Cardiac muscle cell (in vitro differentiated cells and primary cell): ENCODE measurements at regions not wholly inside any gene's neighbourhood (a gene's known extent, or its start where the extent isn't known, plus 50 kb on each side); places are given as distances from the start of the nearest gene placed in this dataset.
"Not testable (repeated sequence)": the region's sequence is repeated elsewhere in the genome, so short reads cannot be mapped to it uniquely, and the experiment has no call there.

Experiments
- DNase-seq, 2 donors: peaks; one replicate each; pipeline versions ENCODE4 v3.0.0 to v3.0.0-alpha.2; 2010 to 2017; ENCODE audit warnings: low read depth in 1 of 2, low spot score in 1 of 2
- H3K27ac ChIP-seq: fragments of 200-600 bp; sonication (generic); 2 replicates; pipeline ENCODE4 v1.5.1; 2016
- H3K27me3 ChIP-seq: fragments of 200-600 bp; sonication (generic); 2 replicates; pipeline ENCODE4 v1.6.0; 2016; ENCODE audit warnings: control low read depth
- H3K36me3 ChIP-seq: fragments of 200-600 bp; sonication (generic); 2 replicates; pipeline ENCODE4 v1.5.1; 2016; ENCODE audit warnings: control low read depth
- H3K4me1 ChIP-seq: fragments of 200-600 bp; sonication (generic); 2 replicates; pipeline ENCODE4 v1.8.1; 2017; ENCODE audit warnings: low read depth, mild to moderate bottlenecking, mixed run types
- H3K4me3 ChIP-seq: fragments of 200-600 bp; sonication (generic); 2 replicates; pipeline ENCODE4 v1.5.1; 2016; ENCODE audit warnings: mild to moderate bottlenecking
- H3K9me3 ChIP-seq: fragments of 200-600 bp; sonication (generic); 2 replicates; pipeline ENCODE4 v1.5.1; 2017; ENCODE audit warnings: low read depth, mild to moderate bottlenecking, control low read depth
- TF ChIP-seq, protein P1 (sequence below): IDR thresholded peaks from 2 replicates; pipeline ENCODE4 v1.5.1; 2012; ENCODE audit warnings: low read depth, mild to moderate bottlenecking, low read length

GRCh38 chr10:61010863-61011262, 66.9 kb upstream of the RHOBTB1 start:
- Histone ChIP-seq H3K27ac (no peak overlapping the region), H3K9me3 (no peaks in the 10 kb centered on the region), H3K4me1 (no peaks in the 10 kb centered on the region), H3K27me3 (no peaks in the 10 kb centered on the region), H3K4me3 (no peak overlapping the region), H3K36me3 (no peaks in the 10 kb centered on the region)
- TF ChIP-seq, protein P1, sequence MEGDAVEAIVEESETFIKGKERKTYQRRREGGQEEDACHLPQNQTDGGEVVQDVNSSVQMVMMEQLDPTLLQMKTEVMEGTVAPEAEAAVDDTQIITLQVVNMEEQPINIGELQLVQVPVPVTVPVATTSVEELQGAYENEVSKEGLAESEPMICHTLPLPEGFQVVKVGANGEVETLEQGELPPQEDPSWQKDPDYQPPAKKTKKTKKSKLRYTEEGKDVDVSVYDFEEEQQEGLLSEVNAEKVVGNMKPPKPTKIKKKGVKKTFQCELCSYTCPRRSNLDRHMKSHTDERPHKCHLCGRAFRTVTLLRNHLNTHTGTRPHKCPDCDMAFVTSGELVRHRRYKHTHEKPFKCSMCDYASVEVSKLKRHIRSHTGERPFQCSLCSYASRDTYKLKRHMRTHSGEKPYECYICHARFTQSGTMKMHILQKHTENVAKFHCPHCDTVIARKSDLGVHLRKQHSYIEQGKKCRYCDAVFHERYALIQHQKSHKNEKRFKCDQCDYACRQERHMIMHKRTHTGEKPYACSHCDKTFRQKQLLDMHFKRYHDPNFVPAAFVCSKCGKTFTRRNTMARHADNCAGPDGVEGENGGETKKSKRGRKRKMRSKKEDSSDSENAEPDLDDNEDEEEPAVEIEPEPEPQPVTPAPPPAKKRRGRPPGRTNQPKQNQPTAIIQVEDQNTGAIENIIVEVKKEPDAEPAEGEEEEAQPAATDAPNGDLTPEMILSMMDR, result no peak
- no peak for DNase-seq

DNA sequence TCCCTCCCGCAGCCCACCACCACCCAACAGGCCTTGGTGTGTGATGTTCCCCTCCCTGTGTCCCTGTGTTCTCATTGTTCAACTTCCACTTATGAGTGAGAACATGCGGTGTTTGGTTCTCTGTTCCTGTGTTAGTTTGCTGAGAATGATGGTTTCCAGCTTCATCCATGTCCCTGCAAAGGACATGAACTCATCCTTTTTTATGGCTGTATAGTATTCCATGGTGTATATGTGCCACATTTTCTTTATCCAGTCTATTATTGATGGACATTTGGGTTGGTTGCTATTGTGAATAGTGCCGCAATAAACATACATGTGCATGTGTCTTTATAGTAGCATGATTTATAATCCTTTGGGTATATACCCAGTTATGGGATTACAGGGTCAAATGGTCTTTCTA, 59.1 kb upstream of the RHOBTB1 start:
- not testable (repeated sequence) for H3K4me3 ChIP-seq, H3K36me3 ChIP-seq, H3K4me1 ChIP-seq, DNase-seq, H3K27ac ChIP-seq, H3K9me3 ChIP-seq
- peaks cover 32% of the 10 kb centered on the region for H3K27me3 ChIP-seq

- Histone ChIP-seq H3K9me3 (no peaks in the 10 kb centered on the region), H3K4me3 (peak overlapping the region; percentile 43), H3K4me1 (no peaks in the 10 kb centered on the region), H3K27me3 (peaks cover 32% of the 10 kb centered on the region), H3K36me3 (no peaks in the 10 kb centered on the region), H3K27ac (no peak overlapping the region)
- DNase-seq, result no peak
- TF ChIP-seq, protein P1, result no peak
Observed at GRCh38 chr10:61001731-61002122, 57.7 kb upstream of the RHOBTB1 start.

- H3K9me3 ChIP-seq, result no peaks in the 10 kb centered on the region
- TF ChIP-seq, protein P1, result no peak
- H3K36me3 ChIP-seq, result no peaks in the 10 kb centered on the region
- H3K4me1 ChIP-seq, result no peaks in the 10 kb centered on the region
- no peak overlapping the region for H3K27ac ChIP-seq
- H3K27me3 ChIP-seq, result peaks cover 32% of the 10 kb centered on the region
- peak overlapping the region; percentile 43 for H3K4me3 ChIP-seq
- DNase-seq, result peak; percentile 24 to 66
Observed at GRCh38 chr10:61000769-61001730, 57.1 kb upstream of the RHOBTB1 start.

GRCh38 chr10:60998932-60999331, 54.9 kb upstream of the RHOBTB1 start:
- TF ChIP-seq, protein P1, result no peak
- no peak for DNase-seq
- no peak overlapping the region for H3K27ac ChIP-seq

DNA sequence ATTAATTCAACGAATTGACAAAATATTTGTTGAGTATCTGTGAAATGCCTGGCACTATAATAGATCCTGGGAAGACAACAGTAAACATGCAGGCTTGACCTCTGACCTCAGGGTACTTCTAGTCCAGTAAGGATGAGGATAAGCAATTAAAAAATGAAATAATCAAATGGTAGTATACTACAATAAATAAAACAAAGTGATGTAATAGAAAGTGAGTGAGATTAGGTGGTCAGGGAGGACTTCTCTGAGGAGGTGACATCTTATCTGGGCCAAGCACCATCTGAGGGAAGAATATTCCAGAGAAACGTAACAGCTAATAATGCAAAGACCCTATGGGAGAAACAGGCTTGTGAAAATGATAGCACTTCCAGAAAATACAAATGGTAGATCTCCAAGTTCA, 50.1 kb upstream of the RHOBTB1 start:
- H3K4me3 ChIP-seq, result no peak overlapping the region
- no peak for DNase-seq
- H3K9me3 ChIP-seq, result no peaks in the 10 kb centered on the region
- H3K36me3 ChIP-seq, result no peaks in the 10 kb centered on the region
- H3K27me3 ChIP-seq, result peaks cover 3% of the 10 kb centered on the region
- H3K27ac ChIP-seq, result no peak overlapping the region
- H3K4me1 ChIP-seq, result no peaks in the 10 kb centered on the region
- TF ChIP-seq, protein P1, result no peak

More at GRCh38 chr10:60998932-60999331, 54.9 kb upstream of the RHOBTB1 start:
- Histone ChIP-seq H3K4me3 (no peak overlapping the region), H3K9me3 (no peaks in the 10 kb centered on the region), H3K36me3 (no peaks in the 10 kb centered on the region), H3K4me1 (no peaks in the 10 kb centered on the region), H3K27me3 (peaks cover 32% of the 10 kb centered on the region)
